ENCODE measurements at regions not wholly inside any gene's neighbourhood (a gene's known extent, or its start where the extent isn't known, plus 50 kb on each side); places are given as distances from the start of the nearest gene placed in this dataset.

GRCh38 chr10:4391683-4392082 is 434.3 kb upstream of the AKR1E2 start (continued):
- TF ChIP-seq, protein P1, sequence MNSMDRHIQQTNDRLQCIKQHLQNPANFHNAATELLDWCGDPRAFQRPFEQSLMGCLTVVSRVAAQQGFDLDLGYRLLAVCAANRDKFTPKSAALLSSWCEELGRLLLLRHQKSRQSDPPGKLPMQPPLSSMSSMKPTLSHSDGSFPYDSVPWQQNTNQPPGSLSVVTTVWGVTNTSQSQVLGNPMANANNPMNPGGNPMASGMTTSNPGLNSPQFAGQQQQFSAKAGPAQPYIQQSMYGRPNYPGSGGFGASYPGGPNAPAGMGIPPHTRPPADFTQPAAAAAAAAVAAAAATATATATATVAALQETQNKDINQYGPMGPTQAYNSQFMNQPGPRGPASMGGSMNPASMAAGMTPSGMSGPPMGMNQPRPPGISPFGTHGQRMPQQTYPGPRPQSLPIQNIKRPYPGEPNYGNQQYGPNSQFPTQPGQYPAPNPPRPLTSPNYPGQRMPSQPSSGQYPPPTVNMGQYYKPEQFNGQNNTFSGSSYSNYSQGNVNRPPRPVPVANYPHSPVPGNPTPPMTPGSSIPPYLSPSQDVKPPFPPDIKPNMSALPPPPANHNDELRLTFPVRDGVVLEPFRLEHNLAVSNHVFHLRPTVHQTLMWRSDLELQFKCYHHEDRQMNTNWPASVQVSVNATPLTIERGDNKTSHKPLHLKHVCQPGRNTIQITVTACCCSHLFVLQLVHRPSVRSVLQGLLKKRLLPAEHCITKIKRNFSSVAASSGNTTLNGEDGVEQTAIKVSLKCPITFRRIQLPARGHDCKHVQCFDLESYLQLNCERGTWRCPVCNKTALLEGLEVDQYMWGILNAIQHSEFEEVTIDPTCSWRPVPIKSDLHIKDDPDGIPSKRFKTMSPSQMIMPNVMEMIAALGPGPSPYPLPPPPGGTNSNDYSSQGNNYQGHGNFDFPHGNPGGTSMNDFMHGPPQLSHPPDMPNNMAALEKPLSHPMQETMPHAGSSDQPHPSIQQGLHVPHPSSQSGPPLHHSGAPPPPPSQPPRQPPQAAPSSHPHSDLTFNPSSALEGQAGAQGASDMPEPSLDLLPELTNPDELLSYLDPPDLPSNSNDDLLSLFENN (IDR thresholded peaks at IDR 0.05; ENCODE audit: low read depth in 2 of 2, low read length in 2 of 2) = no peak
- TF ChIP-seq EZH2 (IDR thresholded peaks at IDR 0.05; ENCODE audit: borderline replicate concordance, low read depth, low read length) (no peak), KDM1A (IDR thresholded peaks at IDR 0.05) (no peak), RFX1 (IDR thresholded peaks at IDR 0.05) (no peak), SPI1 (IDR thresholded peaks at IDR 0.05; ENCODE audit: borderline replicate concordance, low read depth, low read length) (no peak), BCOR (IDR thresholded peaks at IDR 0.05) (no peak)

- Histone ChIP-seq H4K20me1 (replicated peaks; ENCODE audit: control insufficient read depth, insufficient read depth, low read length) (no peaks in the 10 kb centered on the region), H3K9me3 (replicated peaks; ENCODE audit: control insufficient read depth, insufficient read depth, low read depth, low read length) (no peaks in the 10 kb centered on the region), H3K27me3 (ENCODE audit: control insufficient read depth in 2 of 2, insufficient read depth in 2 of 2, low read length in 2 of 2) (peaks cover 0 to 5% of the 10 kb centered on the region in 2 experiments; a peak in 1 of 5 replicates), H2AFZ (ENCODE audit: low read depth, low read length) (no peak overlapping the region), H3K79me2 (ENCODE audit: control insufficient read depth, insufficient read depth, low read length) (no peaks in the 10 kb centered on the region), H3K9ac (ENCODE audit: insufficient read depth in 1 of 2, low read depth in 2 of 2, low read length in 2 of 2) (no peak overlapping the region), H3K4me3 (no peak overlapping the region), H3K27ac (ENCODE audit: extremely low read depth, low read depth, low read length) (no peak overlapping the region), H3K4me1 (replicated peaks in 1 of 2; ENCODE audit: control insufficient read depth in 2 of 2, insufficient read depth in 2 of 2, low read length in 2 of 2) (no peaks in the 10 kb centered on the region), H3K9me1 (ENCODE audit: control insufficient read depth, insufficient read depth, low read length) (no peaks in the 10 kb centered on the region), H3K4me2 (ENCODE audit: insufficient read depth, low read length) (no peak overlapping the region), H3K36me3 (ENCODE audit: control insufficient read depth, insufficient read depth, low read length) (no peaks in the 10 kb centered on the region)
- TF ChIP-seq TCFL5 (CRISPR knock-in tag; conservative IDR thresholded peaks at IDR 0.05) (no peak), KAT7 (CRISPR knock-in tag; IDR thresholded peaks at IDR 0.05; ENCODE audit: borderline replicate concordance) (no peak), EHMT2 (IDR thresholded peaks at IDR 0.05) (no peak), RBM14 (IDR thresholded peaks at IDR 0.05; ENCODE audit: borderline replicate concordance, insufficient read depth, low read depth, low read length) (no peak)
- ChIA-PET POLR2A (interaction anchor here (0.5 kb wide), 1 partner anchor 281 kb away, joined by 3 read pairs; no protein-coding TSS in a partner anchor), CTCF (ENCODE audit: low intra/inter-chr PET ratio) (no interaction called here)
- DNase-seq (ENCODE audit: extremely low read depth in 1 of 4, low spot score in 3 of 4) (no peak), FAIRE-seq (no peak), ATAC-seq (no peak)
- WGBS (ENCODE audit: insufficient coverage, low coverage, missing lambda C conversion rate) = 4% methylated on average over 2 of the region's 2 CpGs
- BruUV-seq (replicated peaks) = no TSS peak
- intact Hi-C loops (cut with micrococcal nuclease) = no loop called here
- in situ Hi-C loops (cut with MboI) = no loop called here
Measured at GRCh38 chr10:4390219-4390618, 435.8 kb upstream of the AKR1E2 start.

Measured in K562 (cell line).